ENCODE measurements at regions not wholly inside any gene's neighbourhood (a gene's known extent, or its start where the extent isn't known, plus 50 kb on each side); places are given as distances from the start of the nearest gene placed in this dataset.

GRCh38 chr16:85491058-85491771 lies 121.9 kb upstream of the GSE1 start:
- peak; percentile 72 for TF ChIP-seq CTCF (conservative IDR thresholded peaks at IDR 0.05)
- no peak for TF ChIP-seq EZH2 (IDR thresholded peaks at IDR 0.05; ENCODE audit: low read depth)

All from PC-9 (cell line).